NCI-H524 (cell line): ENCODE measurements at regions not wholly inside any gene's neighbourhood (a gene's known extent, or its start where the extent isn't known, plus 50 kb on each side); places are given as distances from the start of the nearest gene placed in this dataset.

Source experiments
- DNase-seq, 2 experiments: peaks; one replicate each; lab custom pipeline; 2025; lab: John Stamatoyannopoulos, UW

DNA sequence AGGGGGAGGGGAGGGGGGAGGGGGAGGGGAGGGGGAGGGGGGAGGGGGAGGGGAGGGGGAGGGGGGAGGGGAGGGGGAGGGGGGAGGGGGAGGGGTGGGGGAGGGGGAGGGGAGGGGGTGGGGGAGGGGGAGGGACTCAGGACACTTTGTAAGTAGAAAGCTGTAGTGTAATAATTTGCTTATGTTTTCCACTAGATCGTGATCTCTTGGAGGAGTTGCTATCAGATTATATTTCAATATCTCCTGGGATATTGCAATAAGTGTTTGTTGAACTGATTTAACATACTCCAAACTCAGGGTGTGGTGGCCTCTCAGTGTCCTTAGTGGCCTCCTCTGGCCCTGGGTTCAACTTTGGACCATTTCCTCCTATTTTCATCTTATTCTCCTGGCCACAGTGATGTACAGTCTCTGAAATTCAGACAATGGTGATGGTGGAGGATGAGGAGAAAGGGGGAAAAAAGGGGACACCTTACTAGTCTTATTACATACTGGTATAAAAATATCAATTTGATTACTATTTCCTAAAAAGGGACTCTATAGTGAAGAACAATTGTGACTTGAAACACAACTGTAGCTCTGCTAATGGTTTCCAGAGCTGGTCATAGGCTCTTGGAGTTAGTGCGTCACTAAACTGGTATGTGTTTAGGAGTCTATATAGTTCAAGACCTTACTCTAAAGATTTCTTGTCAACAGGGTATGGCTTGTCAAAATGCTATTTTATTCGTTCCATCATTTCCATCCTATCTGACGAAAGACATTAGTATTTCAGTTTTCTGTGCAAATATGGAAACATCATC is 89.6 kb downstream of the DDX1 start:
- DNase-seq: no peak

GRCh38 chr2:15682354-15682753 is 90.7 kb downstream of the DDX1 start:
- DNase-seq: no peak

DNA sequence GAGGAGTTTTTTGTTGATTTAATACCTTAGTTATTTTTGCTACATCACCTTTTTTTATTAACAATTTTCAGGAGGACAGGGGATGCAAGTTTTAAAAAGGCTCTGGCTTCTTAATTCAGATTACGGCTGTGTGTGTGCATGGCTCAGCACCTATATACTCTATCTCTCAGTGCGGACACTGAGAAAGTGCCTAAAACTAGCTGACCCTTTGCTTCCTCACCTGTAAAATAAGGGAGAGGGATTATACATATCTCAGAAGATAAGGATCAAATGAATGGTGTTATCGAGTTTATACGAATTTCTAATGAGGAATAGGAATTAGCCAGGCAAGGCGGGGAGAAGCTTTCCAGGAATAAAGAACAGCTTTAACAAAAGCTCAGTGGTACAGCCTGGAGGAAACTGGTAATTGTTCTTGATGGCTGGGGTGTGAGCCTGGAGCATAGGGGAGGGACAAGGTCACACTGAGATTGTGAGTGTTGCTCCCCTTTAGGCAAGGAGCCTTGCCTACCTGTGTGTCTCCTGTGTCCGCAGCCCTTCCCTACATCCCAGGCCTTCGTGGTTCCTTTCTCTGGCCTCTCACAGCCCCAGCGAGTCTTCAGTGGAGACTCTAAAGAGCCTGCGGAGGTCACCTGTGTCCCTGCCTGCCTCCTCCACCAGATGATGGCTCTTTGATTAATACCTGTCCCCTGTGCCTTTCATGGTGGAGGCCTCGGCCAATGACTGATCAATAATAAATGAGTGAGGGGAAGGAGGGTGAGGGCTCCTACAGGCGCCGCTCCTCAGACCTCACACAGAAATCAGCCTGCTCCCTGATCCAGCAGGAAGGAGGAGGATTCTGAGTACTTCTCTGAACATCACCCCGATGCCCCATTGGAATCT is 92.7 kb downstream of the DDX1 start:
- DNase-seq: no peak

DNA sequence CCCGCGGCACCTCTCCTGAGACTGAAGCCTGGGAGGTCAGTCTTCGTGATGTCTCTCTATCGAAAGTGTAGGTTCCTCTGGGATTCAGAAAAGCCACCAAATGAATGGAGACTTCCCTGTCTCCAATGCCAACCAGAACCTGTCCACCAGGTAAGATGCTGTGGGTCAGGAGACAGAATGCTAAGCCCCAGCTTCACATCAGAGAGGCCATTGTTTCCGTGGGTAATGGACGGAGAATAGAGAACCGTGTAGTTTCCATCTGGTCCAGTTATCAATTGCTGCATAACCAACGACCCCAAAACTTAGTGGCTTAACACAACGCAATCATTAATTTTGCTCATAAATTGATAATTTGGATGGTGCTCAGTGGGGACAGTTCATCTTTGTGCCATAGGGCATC is 93.5 kb downstream of the DDX1 start:
- DNase-seq: no peak

DNA sequence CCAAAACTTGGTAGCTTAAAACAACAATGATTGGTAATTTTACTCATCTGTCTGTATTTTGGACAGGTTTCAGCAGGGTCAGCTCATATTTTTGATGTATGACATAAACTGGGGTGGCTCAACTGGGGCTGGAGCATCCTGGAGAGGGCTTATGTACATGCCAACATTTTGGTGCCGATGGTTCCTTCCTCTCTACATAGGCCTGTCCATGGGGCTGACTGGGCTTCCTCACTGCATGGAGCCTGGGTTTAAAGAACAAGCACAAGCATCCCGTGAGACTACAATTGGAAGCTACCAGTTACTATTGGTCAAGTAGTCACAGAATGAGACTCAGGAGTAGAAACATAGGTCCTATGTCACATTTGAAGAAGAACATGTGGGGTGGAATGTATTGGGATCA is 95.0 kb downstream of the DDX1 start:
- no peak for DNase-seq

DNA sequence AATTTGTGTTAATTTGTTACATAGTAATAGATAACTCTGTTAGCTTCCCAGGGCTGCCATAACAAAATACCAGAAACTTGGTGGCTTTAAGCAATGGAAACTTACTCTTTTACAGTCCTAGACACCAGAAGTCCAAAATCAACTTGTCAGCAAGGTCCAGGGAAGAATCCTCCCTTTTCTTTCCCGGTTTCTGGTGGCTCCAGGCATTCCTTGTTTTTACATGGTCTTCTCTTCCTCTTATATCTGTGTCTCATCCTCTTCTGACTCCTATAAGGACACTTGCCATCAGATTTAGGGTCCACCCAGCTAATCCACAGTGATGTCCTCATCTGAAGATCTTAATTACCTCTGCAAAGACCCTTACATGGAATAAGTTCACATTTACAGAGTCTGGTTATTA is 95.6 kb downstream of the DDX1 start:
- DNase-seq: no peak

- no peak for DNase-seq
These were observed 96.1 kb downstream of the DDX1 start for GRCh38 chr2:15687720-15688119.

- DNase-seq: peak in 1 of 2 experiments; percentile 21
These were observed 97.4 kb downstream of the DDX1 start for GRCh38 chr2:15688924-15689568.

GRCh38 chr2:15689654-15690053 is 98.0 kb downstream of the DDX1 start:
- DNase-seq: no peak

- no peak for DNase-seq
These were observed 100.1 kb downstream of the DDX1 start for GRCh38 chr2:15691586-15692310.

GRCh38 chr2:15692551-15693377 is 101.1 kb downstream of the DDX1 start:
- no peak for DNase-seq

- DNase-seq: no peak
These were observed 101.7 kb downstream of the DDX1 start for GRCh38 chr2:15693382-15693781.

GRCh38 chr2:15693926-15694588 is 102.4 kb downstream of the DDX1 start:
- peak; percentile 54 to 84 for DNase-seq

DNA sequence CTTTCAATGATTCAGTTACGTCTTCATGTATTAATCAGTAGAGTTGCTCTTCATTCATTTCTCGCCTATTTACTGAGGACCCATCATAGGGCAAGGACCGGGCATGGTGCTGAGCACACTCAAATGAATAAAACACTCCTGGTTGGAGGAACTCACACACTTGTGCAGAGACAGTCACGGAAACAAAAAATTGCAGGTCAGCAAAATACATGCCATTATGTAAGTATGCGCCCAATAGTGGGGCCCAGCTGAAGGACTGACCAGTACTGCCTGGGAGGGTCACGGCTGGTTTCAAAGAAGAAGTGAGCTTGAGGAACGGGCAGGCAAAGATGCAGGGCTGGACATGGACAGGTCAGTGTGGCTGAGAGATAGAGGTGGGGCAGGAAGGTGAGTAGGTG is 102.9 kb downstream of the DDX1 start:
- DNase-seq: no peak

DNA sequence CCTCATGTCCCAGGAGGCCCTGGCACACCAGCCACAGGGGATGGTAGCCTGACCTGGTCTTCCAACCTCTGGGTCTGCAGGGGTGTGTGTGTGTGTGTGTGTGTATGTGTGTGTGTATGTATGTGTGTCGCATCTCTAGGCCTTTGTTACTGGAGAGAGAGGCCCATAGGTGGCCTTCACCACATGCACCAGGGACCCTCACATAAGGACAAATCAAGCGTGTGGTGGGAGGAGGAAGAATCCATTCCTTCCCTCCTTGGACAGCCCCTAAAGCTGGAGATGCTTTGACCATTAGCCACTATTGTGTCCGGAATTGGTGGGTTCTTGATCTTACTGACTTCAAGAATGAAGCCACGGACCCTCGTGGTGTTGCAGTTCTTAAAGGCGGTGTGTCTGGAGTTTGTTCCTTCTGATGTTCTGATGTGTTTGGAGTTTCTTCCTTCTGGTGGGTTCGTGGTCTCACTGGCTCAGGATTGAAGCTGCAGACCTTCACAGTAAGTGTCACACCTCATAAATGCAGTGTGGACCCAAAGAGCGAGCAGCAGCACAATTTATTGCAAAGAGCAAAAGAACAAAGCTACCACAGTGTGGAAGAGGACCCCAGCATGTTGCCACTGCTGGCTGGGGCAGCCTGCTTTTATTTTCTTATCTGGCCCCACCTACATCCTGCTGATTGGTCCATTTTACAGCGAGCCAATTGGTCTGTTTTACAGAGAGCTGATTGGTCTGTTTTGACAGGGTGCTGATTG is 104.1 kb downstream of the DDX1 start:
- DNase-seq: no peak

GRCh38 chr2:15696606-15697170 is 105.0 kb downstream of the DDX1 start:
- peak in 1 of 2 experiments; percentile 66 for DNase-seq

- no peak for DNase-seq
These were observed 108.5 kb downstream of the DDX1 start for GRCh38 chr2:15700131-15700530.

DNA sequence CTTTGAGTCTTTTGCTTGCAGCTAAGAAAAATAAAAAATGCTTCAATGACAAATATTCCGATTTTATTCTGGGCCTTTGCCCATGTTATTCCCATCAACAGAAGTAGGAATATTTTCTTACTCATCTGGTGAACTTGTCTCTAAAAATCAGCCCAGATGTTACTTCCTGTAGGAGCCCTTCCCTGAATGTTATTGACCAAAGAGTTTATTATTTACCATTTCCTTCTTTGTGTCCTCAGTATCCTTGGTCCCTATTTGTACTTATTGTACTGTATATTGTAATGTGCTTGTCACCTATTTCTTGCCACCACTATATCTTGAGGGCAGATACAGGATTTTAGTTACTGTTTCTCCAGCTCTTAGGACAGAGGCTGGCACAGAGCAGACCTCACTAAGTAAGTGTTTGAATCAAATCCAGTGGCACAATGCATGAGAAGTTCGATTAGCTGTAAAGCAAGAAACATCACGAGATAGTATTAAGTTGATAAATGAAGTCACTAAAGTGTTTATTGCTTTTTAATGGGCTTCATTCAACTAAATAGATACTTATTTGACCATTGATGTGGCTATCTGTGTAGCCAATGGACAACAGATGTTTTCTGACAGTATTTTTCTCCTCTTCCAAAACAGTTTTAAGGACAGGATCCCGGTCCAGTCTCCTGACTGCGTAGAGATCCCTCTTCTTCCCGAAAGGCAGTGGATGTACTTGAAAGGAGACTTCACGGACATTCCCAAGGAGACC is 109.1 kb downstream of the DDX1 start:
- DNase-seq: no peak
